ENCODE measurements at regions not wholly inside any gene's neighbourhood (a gene's known extent, or its start where the extent isn't known, plus 50 kb on each side); places are given as distances from the start of the nearest gene placed in this dataset.

DNA sequence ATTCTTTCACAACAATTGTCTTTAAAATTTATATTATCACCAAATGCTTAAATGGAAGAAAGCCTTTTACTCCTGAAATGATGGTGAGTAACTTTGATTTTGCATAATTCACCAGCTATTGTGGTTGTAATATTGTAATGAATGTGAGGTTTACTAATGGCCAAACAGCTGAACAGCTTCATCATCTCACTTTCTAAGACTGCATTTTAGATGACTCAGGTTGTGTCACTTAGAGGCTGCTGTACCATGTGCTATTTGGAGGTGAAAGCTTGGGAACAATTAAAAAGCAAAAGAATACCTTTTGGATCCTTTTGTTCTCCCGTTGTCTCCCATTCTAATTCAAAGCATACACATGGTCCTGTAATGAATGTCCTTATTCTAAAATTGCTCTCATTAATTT is 604.0 kb upstream of the PFKP start:
- Mint-ChIP-seq H3K27ac (no peak overlapping the region), H3K9me3 (ENCODE audit: insufficient read depth) (peaks cover 3% of the 10 kb centered on the region), H3K27me3 (no peaks in the 10 kb centered on the region), H3K4me3 (no peak overlapping the region), H3K4me1 (no peaks in the 10 kb centered on the region)
- Histone ChIP-seq H3K9me3 (ENCODE audit: control extremely low read depth in 1 of 3, control insufficient read depth in 2 of 3, insufficient read depth in 1 of 3, low read length in 2 of 3) (peaks cover 0 to 4% (median 0%) of the 10 kb centered on the region in 3 donors), H3K27ac (ENCODE audit: low read length in 2 of 2) (no peak overlapping the region), H3K9ac (ENCODE audit: low read length) (no peak overlapping the region), H3K27me3 (replicated peaks in 1 of 4; ENCODE audit: control extremely low read depth in 1 of 4, control insufficient read depth in 3 of 4, insufficient read depth in 4 of 4, low read length in 3 of 4) (no peaks in the 10 kb centered on the region), H3K4me1 (ENCODE audit: control insufficient read depth in 2 of 2, insufficient read depth in 2 of 2, low read length in 2 of 2) (no peaks in the 10 kb centered on the region), H4K20me1 (ENCODE audit: control insufficient read depth, insufficient read depth, low read length, poor library complexity, severe bottlenecking) (no peaks in the 10 kb centered on the region), H3K36me3 (replicated peaks in 1 of 2; ENCODE audit: control extremely low read depth in 1 of 2, control insufficient read depth in 1 of 2, extremely low read depth in 1 of 2, insufficient read depth in 2 of 2, low read length in 1 of 2) (no peaks in the 10 kb centered on the region), H3K4me3 (ENCODE audit: control extremely low read depth in 1 of 5, extremely low read depth in 1 of 5, insufficient read depth in 1 of 5, low read depth in 2 of 5, low read length in 4 of 5) (no peak overlapping the region), H3K4me2 (replicated peaks; ENCODE audit: low read depth, low read length, poor library complexity, severe bottlenecking) (no peak overlapping the region), H3K79me2 (ENCODE audit: control insufficient read depth, insufficient read depth, low read length) (no peaks in the 10 kb centered on the region), H2AFZ (ENCODE audit: insufficient read depth, low read depth, low read length, poor library complexity, severe bottlenecking) (no peak overlapping the region)
- POLR2A ChIA-PET, result no interaction called here
- DNase-seq, result no peak
- TF ChIP-seq, protein P1, sequence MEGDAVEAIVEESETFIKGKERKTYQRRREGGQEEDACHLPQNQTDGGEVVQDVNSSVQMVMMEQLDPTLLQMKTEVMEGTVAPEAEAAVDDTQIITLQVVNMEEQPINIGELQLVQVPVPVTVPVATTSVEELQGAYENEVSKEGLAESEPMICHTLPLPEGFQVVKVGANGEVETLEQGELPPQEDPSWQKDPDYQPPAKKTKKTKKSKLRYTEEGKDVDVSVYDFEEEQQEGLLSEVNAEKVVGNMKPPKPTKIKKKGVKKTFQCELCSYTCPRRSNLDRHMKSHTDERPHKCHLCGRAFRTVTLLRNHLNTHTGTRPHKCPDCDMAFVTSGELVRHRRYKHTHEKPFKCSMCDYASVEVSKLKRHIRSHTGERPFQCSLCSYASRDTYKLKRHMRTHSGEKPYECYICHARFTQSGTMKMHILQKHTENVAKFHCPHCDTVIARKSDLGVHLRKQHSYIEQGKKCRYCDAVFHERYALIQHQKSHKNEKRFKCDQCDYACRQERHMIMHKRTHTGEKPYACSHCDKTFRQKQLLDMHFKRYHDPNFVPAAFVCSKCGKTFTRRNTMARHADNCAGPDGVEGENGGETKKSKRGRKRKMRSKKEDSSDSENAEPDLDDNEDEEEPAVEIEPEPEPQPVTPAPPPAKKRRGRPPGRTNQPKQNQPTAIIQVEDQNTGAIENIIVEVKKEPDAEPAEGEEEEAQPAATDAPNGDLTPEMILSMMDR (IDR thresholded peaks at IDR 0.05), result no peak
- TF ChIP-seq EZH2 (IDR thresholded peaks at IDR 0.05; ENCODE audit: borderline replicate concordance, insufficient read depth, low read depth, low read length, poor library complexity, severe bottlenecking), result no peak
- intact Hi-C loops (cut with micrococcal nuclease), result no loop called here
- CTCF ChIA-PET, result no interaction called here
- no peak for ATAC-seq (ENCODE audit: low read depth)
- WGBS (ENCODE audit: insufficient coverage), result no CpG with 5 or more reads among the region's 1 CpG

DNA sequence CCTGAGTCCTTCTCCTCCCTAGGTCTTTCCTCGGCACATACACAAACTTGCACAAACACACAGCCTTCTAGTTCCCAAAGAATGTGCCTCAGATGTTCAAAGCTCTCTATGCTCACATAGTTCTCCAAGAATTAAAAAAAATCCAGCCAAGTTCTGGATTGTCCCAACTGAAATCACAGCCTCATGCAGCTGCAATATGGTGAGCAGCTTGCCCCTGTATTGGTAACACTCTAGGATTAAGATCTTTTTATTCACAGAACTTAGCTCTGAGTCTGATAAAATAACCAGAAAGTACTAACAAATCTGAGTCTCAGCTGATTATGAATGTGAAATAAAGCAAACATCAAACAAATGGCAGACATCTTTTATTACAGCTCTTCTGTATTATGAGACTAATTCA is 604.8 kb upstream of the PFKP start:
- Histone ChIP-seq H3K27ac (ENCODE audit: low read length in 2 of 2) (no peak overlapping the region), H3K4me3 (ENCODE audit: control extremely low read depth in 1 of 5, extremely low read depth in 1 of 5, insufficient read depth in 1 of 5, low read depth in 2 of 5, low read length in 4 of 5) (no peak overlapping the region), H3K9ac (ENCODE audit: low read length) (no peak overlapping the region), H3K36me3 (replicated peaks in 1 of 2; ENCODE audit: control extremely low read depth in 1 of 2, control insufficient read depth in 1 of 2, extremely low read depth in 1 of 2, insufficient read depth in 2 of 2, low read length in 1 of 2) (no peaks in the 10 kb centered on the region), H3K9me3 (ENCODE audit: control extremely low read depth in 1 of 3, control insufficient read depth in 2 of 3, insufficient read depth in 1 of 3, low read length in 2 of 3) (peaks cover 0 to 2% (median 0%) of the 10 kb centered on the region in 3 donors), H3K4me1 (ENCODE audit: control insufficient read depth in 2 of 2, insufficient read depth in 2 of 2, low read length in 2 of 2) (no peaks in the 10 kb centered on the region), H3K27me3 (replicated peaks in 1 of 4; ENCODE audit: control extremely low read depth in 1 of 4, control insufficient read depth in 3 of 4, insufficient read depth in 4 of 4, low read length in 3 of 4) (no peaks in the 10 kb centered on the region), H3K4me2 (replicated peaks; ENCODE audit: low read depth, low read length, poor library complexity, severe bottlenecking) (no peak overlapping the region), H4K20me1 (ENCODE audit: control insufficient read depth, insufficient read depth, low read length, poor library complexity, severe bottlenecking) (no peaks in the 10 kb centered on the region), H3K79me2 (ENCODE audit: control insufficient read depth, insufficient read depth, low read length) (no peaks in the 10 kb centered on the region), H2AFZ (ENCODE audit: insufficient read depth, low read depth, low read length, poor library complexity, severe bottlenecking) (no peak overlapping the region)
- DNase-seq, result no peak
- no peaks in the 10 kb centered on the region for H3K4me1 Mint-ChIP-seq
- intact Hi-C loops (cut with micrococcal nuclease), result no loop called here
- no peak overlapping the region for H3K4me3 Mint-ChIP-seq
- CTCF ChIA-PET, result no interaction called here
- TF ChIP-seq, protein P1 (IDR thresholded peaks at IDR 0.05), result no peak
- TF ChIP-seq EZH2 (IDR thresholded peaks at IDR 0.05; ENCODE audit: borderline replicate concordance, insufficient read depth, low read depth, low read length, poor library complexity, severe bottlenecking), result no peak
- no peaks in the 10 kb centered on the region for H3K27me3 Mint-ChIP-seq
- no peak overlapping the region for H3K27ac Mint-ChIP-seq
- peaks cover 3% of the 10 kb centered on the region for H3K9me3 Mint-ChIP-seq (ENCODE audit: insufficient read depth)
- ATAC-seq (ENCODE audit: low read depth), result no peak
- POLR2A ChIA-PET, result no interaction called here
- 90% methylated on average over 1 of the region's 1 CpG for WGBS (ENCODE audit: insufficient coverage)

Measured in B cell (primary cell).